HG02642 (cell line): ENCODE measurements at regions not wholly inside any gene's neighbourhood (a gene's known extent, or its start where the extent isn't known, plus 50 kb on each side); places are given as distances from the start of the nearest gene placed in this dataset.

Source experiments
- ATAC-seq: cut with Tn5 transposase; IDR thresholded peaks from one replicate; pipeline ENCODE4 v1.9.1; 2021; ENCODE audit warnings: mild to moderate bottlenecking; ENCODE audit not compliant: unreplicated experiment, poor library complexity

DNA sequence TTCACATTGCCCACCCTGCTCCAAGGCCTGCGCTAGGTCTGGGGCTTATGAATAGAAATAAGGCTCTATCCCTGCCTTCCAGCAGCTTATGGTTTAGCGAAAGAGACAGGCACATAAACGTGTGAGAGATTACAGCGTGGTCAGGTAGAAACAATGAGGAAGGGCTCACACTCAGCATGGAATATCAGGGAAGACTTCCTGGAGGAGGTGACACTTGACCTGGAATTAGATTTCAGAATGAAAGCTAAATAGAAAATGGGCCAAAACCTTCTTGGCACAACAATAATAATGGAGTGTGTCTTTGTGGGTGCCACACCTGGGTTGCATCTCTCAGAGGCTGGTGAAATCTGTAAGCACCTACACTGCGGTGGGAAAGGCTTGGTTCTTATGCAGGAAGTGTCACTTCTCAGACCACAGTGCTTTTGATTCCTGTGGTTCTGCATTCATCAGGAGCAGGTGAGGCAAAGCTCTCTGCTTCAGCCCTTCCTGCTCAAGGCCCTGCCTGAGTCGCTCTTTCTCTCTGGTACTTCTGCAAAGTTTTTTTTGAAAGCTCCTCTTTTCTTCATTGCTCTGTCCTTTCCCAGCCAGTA lies 430.3 kb downstream of the ZNF536 start:
- no peak for ATAC-seq

DNA sequence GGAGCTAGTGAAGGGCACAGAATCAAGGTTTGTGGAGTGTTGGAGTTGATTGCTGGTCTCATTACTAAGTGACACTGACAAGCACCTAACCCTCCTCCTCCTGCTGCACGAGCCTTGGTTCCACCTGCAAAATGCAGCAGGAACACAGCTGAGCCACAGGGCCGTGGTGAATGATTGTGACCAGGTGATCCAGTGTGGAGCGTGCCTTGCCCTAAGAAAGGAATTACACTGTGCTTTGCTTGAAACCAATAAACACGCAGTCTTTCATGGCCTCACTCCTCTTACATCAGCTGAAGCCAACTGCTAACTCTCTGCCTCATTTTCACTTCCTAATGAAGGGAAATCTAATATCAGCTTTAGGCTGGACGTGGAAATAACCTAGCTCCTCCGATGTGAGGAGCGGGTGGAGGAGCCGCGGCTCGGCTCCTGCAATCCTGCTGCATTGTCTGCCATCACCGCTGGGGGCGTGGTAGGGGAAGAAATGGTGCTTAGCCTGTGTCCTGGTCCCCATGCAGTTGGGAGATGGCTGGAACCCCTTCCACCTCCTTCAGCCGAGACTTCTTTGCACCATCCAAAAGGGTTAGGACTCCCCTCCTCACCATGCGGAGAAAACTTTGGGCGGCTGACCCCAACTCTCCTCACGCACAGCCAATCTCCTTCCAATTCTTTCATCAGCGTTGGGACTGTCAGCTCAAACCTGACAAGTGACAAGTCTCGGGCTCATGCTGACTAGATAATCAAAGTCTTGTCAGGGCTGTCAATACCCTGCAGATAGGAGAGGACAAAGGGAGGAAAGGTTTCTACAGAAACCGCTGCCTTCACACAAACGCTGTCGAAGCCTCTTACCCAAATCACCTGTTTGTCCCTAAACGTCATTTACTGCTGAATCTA lies 427.9 kb downstream of the ZNF536 start:
- no peak for ATAC-seq

DNA sequence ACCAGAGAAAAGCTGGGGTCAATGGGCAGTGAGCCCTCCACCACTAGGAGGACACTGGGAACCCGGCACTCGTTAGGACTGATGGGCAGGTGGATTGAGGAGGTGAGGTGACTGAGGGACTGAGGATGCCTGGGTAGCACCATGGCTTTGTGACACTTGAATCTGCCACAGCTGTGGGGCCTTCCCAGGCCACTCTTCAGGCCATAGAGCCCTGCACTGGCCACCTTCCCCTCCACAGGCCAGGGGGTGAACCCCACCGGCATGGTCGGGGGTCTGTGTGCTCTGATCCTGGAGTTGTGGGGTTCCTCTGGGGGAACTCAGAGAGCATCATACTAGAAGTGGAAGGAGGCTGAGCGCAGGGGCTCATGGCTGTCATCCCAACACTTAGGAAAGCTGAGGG lies 423.5 kb downstream of the ZNF536 start:
- ATAC-seq: no peak

DNA sequence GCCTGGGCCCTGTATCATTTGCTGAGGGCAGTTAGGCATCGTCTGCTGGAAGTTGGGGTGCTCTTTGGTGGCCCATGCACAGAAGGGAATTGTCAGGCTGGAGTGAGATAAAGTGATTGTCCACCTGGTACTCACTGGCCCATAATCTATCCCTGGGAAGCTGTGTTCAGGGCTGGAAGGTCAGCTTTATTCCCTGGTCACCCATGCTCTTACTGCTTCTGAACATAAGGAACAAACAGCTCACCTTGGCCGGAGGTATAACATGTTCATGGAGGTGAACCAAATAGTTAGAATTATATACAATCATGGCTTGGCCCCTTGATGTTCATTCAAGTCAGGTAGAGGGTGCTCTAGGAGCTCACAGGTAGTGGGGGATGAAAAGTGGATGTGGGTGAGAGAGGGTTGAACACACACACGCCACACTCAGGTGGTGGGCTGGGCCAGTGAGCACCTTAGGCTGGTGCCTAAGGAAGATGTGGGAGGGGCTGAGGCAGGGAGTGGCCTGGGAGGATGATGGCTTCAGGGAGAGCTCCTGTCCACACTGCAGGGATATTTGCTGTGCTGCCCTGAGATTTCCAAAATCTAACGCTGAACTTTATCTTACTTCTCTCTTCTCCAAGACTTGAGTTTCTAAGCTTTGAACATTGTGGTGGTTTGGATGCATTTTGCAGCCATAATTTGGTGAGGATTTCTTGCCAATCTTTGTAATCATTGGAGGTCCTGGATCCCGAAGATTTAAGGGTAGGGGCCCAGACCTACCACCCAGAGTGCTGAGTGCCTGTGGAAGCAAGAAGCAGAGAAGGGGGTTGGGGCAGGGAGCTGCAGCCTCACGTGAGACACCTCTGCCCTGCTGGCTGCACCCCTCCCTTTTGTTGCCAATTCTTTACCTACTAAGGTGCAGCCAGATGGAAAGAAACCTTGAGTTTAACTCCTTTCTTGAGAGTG lies 420.6 kb downstream of the ZNF536 start:
- no peak for ATAC-seq

DNA sequence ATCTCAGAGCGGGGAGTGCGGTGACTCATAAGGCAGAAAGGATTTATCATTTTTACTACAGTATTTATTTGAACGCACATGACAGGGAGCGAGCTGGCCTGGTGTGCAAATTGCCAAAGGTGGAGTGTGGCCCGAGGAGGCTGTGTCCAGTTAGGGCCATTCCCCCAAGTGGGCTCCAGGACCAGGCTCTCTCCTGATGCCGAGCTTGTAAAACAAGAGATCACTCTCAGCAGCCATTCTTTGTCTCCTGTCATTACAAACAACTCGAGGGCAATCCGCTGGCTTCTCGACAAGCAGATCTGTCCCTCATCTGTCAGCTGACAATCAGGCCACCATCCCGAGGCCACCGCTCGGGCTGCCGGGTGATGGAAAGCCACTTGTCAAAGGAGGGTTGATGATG lies 418.9 kb downstream of the ZNF536 start:
- ATAC-seq: no peak

DNA sequence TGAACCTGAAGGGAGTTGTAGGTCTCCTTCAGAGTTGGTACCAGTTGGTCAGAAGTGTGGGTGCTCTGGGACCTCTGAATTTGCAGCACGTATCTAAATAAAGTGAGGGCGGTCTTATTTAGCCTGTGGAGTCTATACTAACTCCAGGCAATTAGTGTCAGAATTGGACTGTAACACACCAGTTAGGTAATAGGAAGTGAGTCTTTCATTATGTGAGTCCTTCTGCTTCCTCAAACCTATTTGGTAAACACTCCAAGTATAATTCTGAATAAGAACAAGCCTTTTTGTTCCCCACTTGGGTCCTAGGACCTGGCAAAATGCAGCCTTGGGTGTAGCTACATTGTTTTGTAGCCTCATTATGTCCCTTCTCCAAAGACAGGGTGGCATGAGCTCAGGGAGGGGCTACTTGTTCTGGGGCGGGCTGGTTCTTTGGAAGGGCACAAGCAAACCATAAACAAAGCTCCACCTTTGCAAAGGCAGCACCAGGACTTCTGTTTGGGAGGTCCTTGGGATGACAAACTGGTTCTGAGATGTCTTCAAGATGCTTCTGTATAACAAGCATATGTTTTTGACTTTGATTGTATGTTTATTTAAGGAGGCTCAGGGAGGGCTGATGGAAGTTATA lies 418.0 kb downstream of the ZNF536 start:
- no peak for ATAC-seq

DNA sequence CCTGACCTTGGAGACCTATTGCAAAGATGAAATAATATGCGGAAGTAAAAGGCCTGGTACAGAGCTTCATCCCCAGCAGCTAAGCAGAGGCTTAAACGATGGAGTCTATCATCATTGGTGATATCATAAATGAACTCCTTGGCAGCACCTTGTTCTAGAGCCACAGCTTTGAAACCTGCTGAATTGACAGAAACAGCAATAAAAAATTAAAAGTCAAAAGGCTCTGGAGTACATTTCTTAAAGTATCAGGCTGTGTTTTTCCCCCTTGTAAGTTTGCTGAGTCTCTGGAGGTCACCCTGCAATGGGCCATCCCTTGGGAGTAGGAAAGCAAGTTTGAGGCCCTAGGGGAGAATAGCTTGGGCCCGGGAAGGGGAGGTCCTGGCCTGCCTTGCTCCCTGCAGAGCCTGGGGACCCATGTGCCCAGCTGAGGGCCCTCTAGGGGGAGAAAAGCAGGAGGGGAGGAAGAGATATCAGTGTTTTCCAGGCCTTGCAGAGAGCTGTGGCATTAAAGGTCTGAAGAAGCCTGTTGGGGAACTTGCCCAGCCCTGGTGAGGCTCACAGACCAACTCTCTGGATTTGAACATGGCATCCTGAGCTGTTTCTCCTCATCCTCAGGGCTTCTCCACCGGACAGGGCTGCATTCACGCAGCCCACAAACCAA lies 416.1 kb downstream of the ZNF536 start:
- ATAC-seq: no peak

DNA sequence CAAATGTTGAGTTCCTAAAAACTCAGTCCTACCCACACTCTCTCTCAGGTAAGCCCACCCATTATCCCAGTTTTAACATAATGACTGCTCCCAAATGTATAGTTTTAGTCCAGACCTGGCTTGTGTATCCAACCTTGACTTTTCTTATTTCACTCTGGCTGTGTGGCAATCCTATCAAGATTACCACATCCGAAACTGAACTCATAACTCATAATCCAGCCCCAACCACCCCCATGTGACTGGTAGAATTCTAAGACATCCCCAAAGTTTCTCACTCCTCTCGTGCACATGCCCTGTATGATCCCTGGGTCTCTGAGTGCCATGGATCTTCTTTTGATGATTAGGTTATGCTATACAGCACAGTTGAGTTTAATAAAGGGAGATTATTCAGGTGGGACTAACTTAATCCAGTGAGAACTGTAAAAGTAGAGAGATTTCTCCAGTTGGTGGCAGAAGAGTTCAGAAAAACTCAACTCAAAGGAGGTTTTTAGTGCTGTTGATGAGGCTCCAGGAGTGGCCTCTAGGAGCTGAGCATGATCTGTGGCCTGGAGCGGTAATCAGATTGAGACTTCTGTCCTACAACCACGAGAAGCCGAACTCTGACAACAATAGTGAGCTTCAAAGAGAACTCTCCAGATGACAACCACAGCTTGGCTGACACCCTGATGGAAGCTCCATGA lies 413.4 kb downstream of the ZNF536 start:
- no peak for ATAC-seq

DNA sequence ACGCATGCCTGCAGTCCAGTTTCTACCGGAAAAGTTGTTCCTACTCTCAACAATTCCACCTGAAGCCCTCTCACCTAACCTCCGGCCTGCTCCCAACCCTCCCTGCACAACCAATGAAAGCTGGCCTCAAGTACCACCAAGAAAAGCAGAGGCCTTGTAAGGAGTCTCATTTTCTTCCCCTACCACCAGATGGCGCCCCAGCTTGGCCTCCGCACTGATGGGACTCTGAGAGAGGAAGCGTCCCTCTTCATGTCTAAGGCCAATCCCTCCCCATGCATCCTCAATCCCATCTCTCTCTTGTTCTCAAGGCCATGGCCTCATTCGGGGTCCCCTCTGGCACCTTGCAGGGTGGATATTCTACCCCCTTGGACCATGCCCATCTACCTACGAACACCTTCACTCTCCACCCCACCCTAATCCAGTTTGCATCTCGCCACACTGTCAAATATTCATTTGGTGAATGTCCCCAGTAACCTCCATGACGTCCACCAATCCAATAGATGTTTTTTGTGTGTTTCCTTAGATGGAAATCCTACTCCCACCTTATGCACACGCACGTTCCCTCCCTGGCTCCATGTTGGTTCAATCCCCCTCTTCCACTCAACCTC lies 412.8 kb downstream of the ZNF536 start:
- no peak for ATAC-seq

DNA sequence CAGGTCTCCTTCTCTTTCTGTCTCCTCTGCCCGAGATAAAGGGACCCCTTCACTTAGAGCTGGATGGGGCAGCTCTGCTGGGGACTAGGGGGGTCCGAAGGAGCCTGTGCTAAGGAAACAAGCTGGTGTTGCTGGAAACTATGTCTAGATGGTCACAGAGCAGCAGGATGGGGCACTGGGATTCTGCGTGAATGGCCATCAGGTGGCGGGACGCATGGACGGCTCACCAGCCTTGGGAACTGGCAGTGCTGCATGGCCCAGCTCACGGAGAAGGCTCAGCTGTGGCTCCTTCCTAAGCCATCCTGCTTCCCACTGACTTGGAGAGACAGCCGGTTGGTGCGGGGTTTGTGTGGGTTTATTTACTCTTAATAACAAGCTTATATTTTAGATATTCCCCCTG lies 411.8 kb downstream of the ZNF536 start:
- ATAC-seq: no peak

DNA sequence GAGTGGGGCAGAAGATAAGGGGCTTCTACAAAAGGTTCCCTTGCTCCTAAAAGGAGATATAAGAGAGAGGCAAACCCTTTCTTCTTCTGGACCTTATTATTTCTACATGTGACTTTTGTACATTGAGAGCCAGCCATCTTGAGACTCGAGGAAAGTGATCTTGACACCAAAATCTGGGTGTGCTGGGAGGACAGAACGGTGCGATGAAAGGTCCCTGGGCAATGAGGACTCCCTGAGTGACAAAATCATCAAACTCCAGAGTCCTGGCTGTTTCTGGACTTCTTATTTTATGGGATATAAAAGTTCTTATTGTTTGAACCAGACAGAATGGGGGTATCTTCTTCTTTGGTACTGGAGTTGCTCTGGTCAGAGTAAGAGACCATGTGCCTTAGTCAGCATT lies 411.0 kb downstream of the ZNF536 start:
- no peak for ATAC-seq

DNA sequence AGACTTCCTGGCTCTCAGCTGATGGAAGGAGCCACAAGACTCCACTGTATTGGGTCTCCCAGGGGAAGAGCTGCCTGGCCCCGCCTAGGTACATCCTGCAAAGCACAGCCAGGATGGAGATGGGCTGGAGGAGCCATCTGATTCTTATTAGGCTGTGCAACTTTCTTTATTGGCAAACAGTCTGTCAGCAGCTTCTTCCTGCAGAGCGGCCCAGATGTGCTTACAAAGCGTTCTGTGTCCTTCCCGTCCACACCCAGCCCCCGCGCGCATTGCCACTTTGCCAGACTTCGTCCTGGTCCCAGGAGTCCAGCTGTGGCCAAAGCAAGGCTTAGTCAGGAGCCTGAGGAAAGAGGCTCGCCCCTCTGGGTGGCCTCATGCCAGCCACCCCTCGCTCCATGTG lies 409.3 kb downstream of the ZNF536 start:
- no peak for ATAC-seq

DNA sequence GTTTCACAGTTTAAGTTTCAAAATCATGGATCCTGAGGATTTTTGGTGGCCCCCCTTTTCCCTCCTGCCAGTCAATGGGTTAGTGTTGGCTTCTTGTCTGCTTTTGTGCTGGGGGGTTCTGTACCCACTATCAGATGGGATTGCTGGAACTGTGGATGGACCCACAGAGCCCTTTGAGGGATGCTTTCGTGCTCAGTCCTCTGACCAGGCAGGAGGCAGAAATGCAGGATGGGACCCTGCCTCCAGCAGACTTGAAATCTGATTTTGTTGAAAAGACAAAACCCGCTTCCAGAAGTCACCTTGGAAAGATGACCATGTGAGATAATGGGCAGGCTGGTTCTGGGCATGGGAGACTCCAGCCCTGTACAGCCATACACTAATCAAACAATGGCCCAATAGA lies 408.9 kb downstream of the ZNF536 start:
- no peak for ATAC-seq

DNA sequence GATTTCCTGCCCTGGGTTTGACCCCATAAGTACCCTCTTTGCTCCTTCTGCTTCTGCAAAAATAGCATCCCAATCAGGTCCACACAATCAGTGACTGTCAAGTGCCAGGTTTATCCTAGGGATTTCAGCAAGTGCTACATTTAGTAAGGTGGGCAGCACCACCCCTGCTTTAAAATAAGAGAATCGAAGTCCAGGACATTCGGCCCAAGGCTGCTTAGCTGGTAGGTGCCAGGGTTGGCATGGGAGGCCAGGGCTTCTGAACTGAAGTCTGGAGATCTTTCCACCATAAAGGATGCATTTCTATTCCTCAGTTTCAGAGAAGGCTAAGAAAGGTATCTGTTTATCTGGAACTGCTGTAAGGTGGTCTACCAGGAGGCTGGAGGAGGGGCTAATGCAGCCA lies 408.3 kb downstream of the ZNF536 start:
- ATAC-seq: no peak

DNA sequence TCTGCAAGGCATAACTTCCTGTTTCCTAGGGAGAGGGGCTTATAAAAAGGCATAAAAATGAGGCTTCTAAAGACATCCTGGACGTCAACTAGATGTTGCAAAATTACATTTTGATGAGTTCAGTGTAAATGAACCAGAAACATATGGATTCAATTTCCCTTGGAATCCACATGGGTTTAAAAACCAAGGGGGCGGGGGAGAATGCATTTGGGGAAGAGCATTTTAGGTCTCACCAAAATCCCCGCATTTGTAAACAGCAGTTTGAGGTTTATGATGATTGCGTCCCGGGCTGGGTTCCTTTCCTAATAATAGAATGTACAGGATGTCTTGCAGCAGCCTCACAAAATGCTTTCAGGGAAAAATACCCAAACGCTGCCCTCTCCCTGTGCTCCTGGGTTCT lies 407.8 kb downstream of the ZNF536 start:
- no peak for ATAC-seq

DNA sequence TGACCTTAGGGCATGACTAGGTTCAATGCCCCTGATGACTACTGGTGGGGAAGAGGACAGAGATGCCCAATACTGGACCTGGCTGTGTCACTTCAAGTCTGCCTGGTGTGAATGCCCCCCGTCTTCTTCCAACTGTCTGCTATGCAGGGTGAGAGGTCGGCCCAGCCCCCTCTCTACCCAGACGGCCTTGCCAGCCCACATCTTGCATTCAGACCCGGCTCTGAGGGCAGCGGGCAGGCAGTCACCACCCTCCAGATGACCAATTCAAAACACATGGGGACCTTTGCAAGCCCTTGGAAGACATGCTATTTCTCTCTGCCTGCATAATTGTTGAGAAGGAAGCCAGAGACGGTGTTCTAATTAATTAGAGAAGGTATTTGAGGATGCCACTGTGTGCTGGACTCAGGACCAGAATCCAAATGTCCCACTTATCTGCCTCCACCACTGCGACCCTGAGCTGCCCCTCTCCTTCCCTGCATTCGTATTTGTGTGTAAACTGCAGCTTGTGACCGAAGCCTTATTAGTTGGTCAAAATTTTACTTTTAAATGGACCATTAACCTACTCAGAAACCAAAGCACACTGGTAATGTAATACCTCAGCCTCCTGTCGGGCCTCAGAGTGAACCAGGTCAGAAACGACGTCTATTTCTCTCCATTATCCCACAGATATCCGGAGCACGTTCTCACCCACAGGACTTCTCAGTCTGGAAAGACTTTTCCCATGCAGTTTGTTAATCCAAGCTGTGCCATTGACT lies 407.0 kb downstream of the ZNF536 start:
- no peak for ATAC-seq

DNA sequence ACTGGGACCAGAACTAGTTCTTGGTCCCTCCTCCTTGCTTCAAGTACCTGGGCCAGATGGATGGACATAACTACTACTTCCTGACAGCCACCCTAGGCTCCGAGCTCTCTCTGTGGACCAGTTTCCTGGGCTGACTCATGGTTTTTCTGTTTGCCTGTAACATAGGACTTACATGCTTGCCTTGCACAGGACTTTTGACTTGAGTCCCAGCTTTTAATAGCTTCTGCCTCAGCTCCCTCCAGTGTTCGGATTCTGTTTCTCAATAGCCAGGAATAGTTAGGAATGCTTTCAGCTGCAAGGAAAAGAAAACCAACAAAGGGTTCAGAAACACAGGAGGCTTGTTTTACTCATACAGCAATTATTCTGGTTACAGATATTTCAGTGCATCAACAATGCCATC lies 405.9 kb downstream of the ZNF536 start:
- no peak for ATAC-seq

DNA sequence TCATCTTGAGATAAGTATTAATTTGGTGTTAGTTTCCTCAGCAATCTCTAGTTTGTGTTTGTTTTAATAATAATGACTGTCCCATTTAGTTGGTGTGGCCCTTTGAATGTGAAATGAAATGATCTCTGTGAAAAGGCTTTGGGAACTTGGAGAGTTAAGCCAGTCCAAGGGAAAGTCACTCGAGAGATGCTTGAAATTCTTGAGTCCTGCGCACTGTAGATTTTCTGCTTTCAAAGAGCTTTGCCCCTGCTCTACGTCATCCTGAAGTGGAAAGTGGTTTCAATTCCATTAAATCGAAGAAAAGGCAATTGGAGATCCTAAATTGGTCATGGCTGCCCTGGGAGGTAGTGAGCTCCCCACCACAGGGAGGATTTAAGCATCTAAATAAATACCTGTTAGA lies 403.8 kb downstream of the ZNF536 start:
- no peak for ATAC-seq
